ENCODE measurements at regions not wholly inside any gene's neighbourhood (a gene's known extent, or its start where the extent isn't known, plus 50 kb on each side); places are given as distances from the start of the nearest gene placed in this dataset.
"Not testable (repeated sequence)": the region's sequence is repeated elsewhere in the genome, so short reads cannot be mapped to it uniquely, and the experiment has no call there.

GRCh38 chr2:186934420-186934819 is 85.5 kb upstream of the ZSWIM2 start:
- no peak overlapping the region for H3K27ac ChIP-seq
- no peaks in the 10 kb centered on the region for H3K9me3 ChIP-seq (ENCODE audit: low read depth, low read length)
- no peak for DNase-seq (ENCODE audit: low read depth, low spot score)
- no peak for TF ChIP-seq EZH2 (IDR thresholded peaks at IDR 0.05)
- no peak for TF ChIP-seq POLR2AphosphoS5 (IDR thresholded peaks at IDR 0.05; ENCODE audit: borderline replicate concordance, low read depth, low read length)
- no peak for TF ChIP-seq FOXP2 (optimal IDR thresholded peaks at IDR 0.05; ENCODE audit: control extremely low read depth, extremely low read length, insufficient read depth)
- no peaks in the 10 kb centered on the region for H3K36me3 ChIP-seq (ENCODE audit: insufficient read depth, low read length)
- H3K4me3 ChIP-seq: no peak overlapping the region
- no peak overlapping the region for H3K9ac ChIP-seq (ENCODE audit: insufficient read length)

- Histone ChIP-seq H3K4me3 (no peak overlapping the region), H3K9me3 (ENCODE audit: low read depth, low read length) (no peaks in the 10 kb centered on the region), H3K27ac (no peak overlapping the region), H3K36me3 (ENCODE audit: insufficient read depth, low read length) (no peaks in the 10 kb centered on the region), H3K9ac (ENCODE audit: insufficient read length) (no peak overlapping the region)
- TF ChIP-seq FOXP2 (optimal IDR thresholded peaks at IDR 0.05; ENCODE audit: control extremely low read depth, extremely low read length, insufficient read depth): no peak
- no peak for TF ChIP-seq EZH2 (IDR thresholded peaks at IDR 0.05)
- no peak for TF ChIP-seq POLR2AphosphoS5 (IDR thresholded peaks at IDR 0.05; ENCODE audit: borderline replicate concordance, low read depth, low read length)
- no peak for DNase-seq (ENCODE audit: low read depth, low spot score)
Observed at GRCh38 chr2:186927867-186928191, 78.9 kb upstream of the ZSWIM2 start.

GRCh38 chr2:186927185-186927866 is 78.4 kb upstream of the ZSWIM2 start:
- Histone ChIP-seq H3K27ac (no peak overlapping the region), H3K9me3 (ENCODE audit: low read depth, low read length) (no peaks in the 10 kb centered on the region), H3K4me3 (no peak overlapping the region), H3K9ac (ENCODE audit: insufficient read length) (no peak overlapping the region), H3K36me3 (ENCODE audit: insufficient read depth, low read length) (no peaks in the 10 kb centered on the region)
- TF ChIP-seq FOXP2 (optimal IDR thresholded peaks at IDR 0.05; ENCODE audit: control extremely low read depth, extremely low read length, insufficient read depth): no peak
- TF ChIP-seq POLR2AphosphoS5 (IDR thresholded peaks at IDR 0.05; ENCODE audit: borderline replicate concordance, low read depth, low read length): no peak
- TF ChIP-seq EZH2 (IDR thresholded peaks at IDR 0.05): no peak
- no peak for DNase-seq (ENCODE audit: low read depth, low spot score)

GRCh38 chr2:186925514-186925913 is 76.5 kb upstream of the ZSWIM2 start:
- no peaks in the 10 kb centered on the region for H3K9me3 ChIP-seq (ENCODE audit: low read depth, low read length)
- no peak overlapping the region for H3K9ac ChIP-seq (ENCODE audit: insufficient read length)
- no peak for DNase-seq (ENCODE audit: low read depth, low spot score)
- no peak overlapping the region for H3K4me3 ChIP-seq
- TF ChIP-seq FOXP2 (optimal IDR thresholded peaks at IDR 0.05; ENCODE audit: control extremely low read depth, extremely low read length, insufficient read depth) (no peak), EZH2 (IDR thresholded peaks at IDR 0.05) (no peak), POLR2AphosphoS5 (IDR thresholded peaks at IDR 0.05; ENCODE audit: borderline replicate concordance, low read depth, low read length) (no peak)
- H3K36me3 ChIP-seq (ENCODE audit: insufficient read depth, low read length): no peaks in the 10 kb centered on the region
- no peak overlapping the region for H3K27ac ChIP-seq

GRCh38 chr2:186922316-186922715 is 73.3 kb upstream of the ZSWIM2 start:
- not testable (repeated sequence) for H3K4me3 ChIP-seq; H3K9ac ChIP-seq (ENCODE audit: insufficient read length); H3K9me3 ChIP-seq (ENCODE audit: low read depth, low read length); DNase-seq (ENCODE audit: low read depth, low spot score); H3K36me3 ChIP-seq (ENCODE audit: insufficient read depth, low read length); H3K27ac ChIP-seq

GRCh38 chr2:186919296-186919695 is 70.3 kb upstream of the ZSWIM2 start:
- Histone ChIP-seq H3K4me3 (no peak overlapping the region), H3K36me3 (ENCODE audit: insufficient read depth, low read length) (no peaks in the 10 kb centered on the region), H3K27ac (no peak overlapping the region), H3K9me3 (ENCODE audit: low read depth, low read length) (no peaks in the 10 kb centered on the region), H3K9ac (ENCODE audit: insufficient read length) (no peak overlapping the region)
- TF ChIP-seq EZH2 (IDR thresholded peaks at IDR 0.05) (no peak), FOXP2 (optimal IDR thresholded peaks at IDR 0.05; ENCODE audit: control extremely low read depth, extremely low read length, insufficient read depth) (no peak), POLR2AphosphoS5 (IDR thresholded peaks at IDR 0.05; ENCODE audit: borderline replicate concordance, low read depth, low read length) (no peak)
- DNase-seq (ENCODE audit: low read depth, low spot score): no peak

- no peak for DNase-seq (ENCODE audit: low read depth, low spot score)
- TF ChIP-seq EZH2 (IDR thresholded peaks at IDR 0.05): no peak
- TF ChIP-seq POLR2AphosphoS5 (IDR thresholded peaks at IDR 0.05; ENCODE audit: borderline replicate concordance, low read depth, low read length): no peak
- TF ChIP-seq FOXP2 (optimal IDR thresholded peaks at IDR 0.05; ENCODE audit: control extremely low read depth, extremely low read length, insufficient read depth): no peak
- H3K36me3 ChIP-seq (ENCODE audit: insufficient read depth, low read length): no peaks in the 10 kb centered on the region
- H3K9ac ChIP-seq (ENCODE audit: insufficient read length): no peak overlapping the region
- H3K27ac ChIP-seq: no peak overlapping the region
- no peaks in the 10 kb centered on the region for H3K9me3 ChIP-seq (ENCODE audit: low read depth, low read length)
- H3K4me3 ChIP-seq: no peak overlapping the region
Observed at GRCh38 chr2:186918495-186918894, 69.5 kb upstream of the ZSWIM2 start.

- TF ChIP-seq POLR2AphosphoS5 (IDR thresholded peaks at IDR 0.05; ENCODE audit: borderline replicate concordance, low read depth, low read length): no peak
- TF ChIP-seq EZH2 (IDR thresholded peaks at IDR 0.05): no peak
- no peak for TF ChIP-seq FOXP2 (optimal IDR thresholded peaks at IDR 0.05; ENCODE audit: control extremely low read depth, extremely low read length, insufficient read depth)
- no peak overlapping the region for H3K4me3 ChIP-seq
Observed at GRCh38 chr2:186917866-186918265, 68.9 kb upstream of the ZSWIM2 start.

GRCh38 chr2:186913870-186914269 is 64.9 kb upstream of the ZSWIM2 start:
- Histone ChIP-seq H3K36me3 (ENCODE audit: insufficient read depth, low read length) (no peaks in the 10 kb centered on the region), H3K9ac (ENCODE audit: insufficient read length) (no peak overlapping the region), H3K27ac (no peak overlapping the region), H3K9me3 (ENCODE audit: low read depth, low read length) (no peaks in the 10 kb centered on the region; the same call in 1 of the 2 replicates), H3K4me3 (no peak overlapping the region)
- no peak for TF ChIP-seq EZH2 (IDR thresholded peaks at IDR 0.05)
- TF ChIP-seq POLR2AphosphoS5 (IDR thresholded peaks at IDR 0.05; ENCODE audit: borderline replicate concordance, low read depth, low read length): no peak
- no peak for TF ChIP-seq FOXP2 (optimal IDR thresholded peaks at IDR 0.05; ENCODE audit: control extremely low read depth, extremely low read length, insufficient read depth)
- DNase-seq (ENCODE audit: low read depth, low spot score): no peak

More at GRCh38 chr2:186917866-186918265, 68.9 kb upstream of the ZSWIM2 start:
- no peaks in the 10 kb centered on the region; the same call in 1 of the 2 replicates for H3K9me3 ChIP-seq (ENCODE audit: low read depth, low read length)
- H3K9ac ChIP-seq (ENCODE audit: insufficient read length): no peak overlapping the region
- no peak for DNase-seq (ENCODE audit: low read depth, low spot score)
- no peaks in the 10 kb centered on the region for H3K36me3 ChIP-seq (ENCODE audit: insufficient read depth, low read length)
- H3K27ac ChIP-seq: no peak overlapping the region

Measured in SK-N-MC (cell line).